ENCODE measurements at regions not wholly inside any gene's neighbourhood (a gene's known extent, or its start where the extent isn't known, plus 50 kb on each side); places are given as distances from the start of the nearest gene placed in this dataset.

DNA sequence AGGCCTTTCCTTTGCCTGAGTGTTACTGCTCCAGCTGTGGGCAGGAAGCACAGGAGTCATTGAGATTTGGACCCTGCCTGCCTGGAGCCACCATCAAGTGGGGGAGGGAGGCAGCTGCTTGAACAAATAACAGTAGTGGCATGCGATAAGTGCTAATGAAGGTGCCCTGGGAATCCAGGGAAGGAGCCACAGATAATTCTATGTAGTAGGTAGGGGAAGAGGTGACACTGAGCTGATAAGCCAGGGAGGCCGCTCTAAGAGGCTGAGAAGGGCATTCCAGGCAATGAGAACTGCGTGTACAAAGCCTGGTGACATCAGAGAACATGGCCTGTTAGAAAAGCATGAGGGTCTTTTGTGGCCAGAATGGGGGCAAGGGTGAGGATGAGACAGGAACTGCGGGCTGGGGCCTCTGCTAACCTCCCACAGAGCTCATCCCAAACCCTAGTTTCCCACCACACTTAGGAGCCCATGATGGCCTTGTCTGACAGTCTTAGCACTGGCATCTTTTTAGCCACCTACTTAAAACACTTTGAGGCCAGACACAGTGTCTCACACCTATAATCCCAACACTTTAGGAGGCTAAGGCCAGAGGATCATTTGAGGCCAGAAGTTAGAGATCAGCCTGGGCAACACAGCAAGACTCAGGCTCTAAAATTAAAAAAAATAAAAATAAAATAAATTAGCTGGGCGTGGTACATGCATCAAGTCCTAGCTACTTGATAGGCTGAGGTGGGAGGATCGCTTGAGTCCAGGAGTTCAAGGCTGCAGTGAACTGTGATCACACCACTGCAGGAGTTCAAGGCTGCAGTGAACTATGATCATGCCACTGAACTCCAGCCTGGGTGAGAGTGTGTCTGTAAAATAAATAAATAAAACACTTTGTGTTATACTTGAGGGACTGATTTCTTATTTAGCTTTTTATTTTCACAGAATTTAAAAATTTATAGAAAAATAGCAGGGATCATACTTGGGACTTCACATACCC is 58.9 kb downstream of the TET3 start:
- no peak overlapping the region for H3K4me3 ChIP-seq (ENCODE audit: low read length)
- DNase-seq (ENCODE audit: low read depth): no peak
- TF ChIP-seq, protein P1, sequence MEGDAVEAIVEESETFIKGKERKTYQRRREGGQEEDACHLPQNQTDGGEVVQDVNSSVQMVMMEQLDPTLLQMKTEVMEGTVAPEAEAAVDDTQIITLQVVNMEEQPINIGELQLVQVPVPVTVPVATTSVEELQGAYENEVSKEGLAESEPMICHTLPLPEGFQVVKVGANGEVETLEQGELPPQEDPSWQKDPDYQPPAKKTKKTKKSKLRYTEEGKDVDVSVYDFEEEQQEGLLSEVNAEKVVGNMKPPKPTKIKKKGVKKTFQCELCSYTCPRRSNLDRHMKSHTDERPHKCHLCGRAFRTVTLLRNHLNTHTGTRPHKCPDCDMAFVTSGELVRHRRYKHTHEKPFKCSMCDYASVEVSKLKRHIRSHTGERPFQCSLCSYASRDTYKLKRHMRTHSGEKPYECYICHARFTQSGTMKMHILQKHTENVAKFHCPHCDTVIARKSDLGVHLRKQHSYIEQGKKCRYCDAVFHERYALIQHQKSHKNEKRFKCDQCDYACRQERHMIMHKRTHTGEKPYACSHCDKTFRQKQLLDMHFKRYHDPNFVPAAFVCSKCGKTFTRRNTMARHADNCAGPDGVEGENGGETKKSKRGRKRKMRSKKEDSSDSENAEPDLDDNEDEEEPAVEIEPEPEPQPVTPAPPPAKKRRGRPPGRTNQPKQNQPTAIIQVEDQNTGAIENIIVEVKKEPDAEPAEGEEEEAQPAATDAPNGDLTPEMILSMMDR (conservative IDR thresholded peaks at IDR 0.05; ENCODE audit: low read depth, low read length): no peak

GRCh38 chr2:74044999-74045398 is 60.3 kb downstream of the TET3 start:
- no peak for DNase-seq (ENCODE audit: low read depth)
- H3K4me3 ChIP-seq (ENCODE audit: low read length): no peak overlapping the region
- TF ChIP-seq, protein P1 (conservative IDR thresholded peaks at IDR 0.05; ENCODE audit: low read depth, low read length): no peak

- TF ChIP-seq, protein P1 (conservative IDR thresholded peaks at IDR 0.05; ENCODE audit: low read depth, low read length): no peak
- no peak for DNase-seq (ENCODE audit: low read depth)
- H3K4me3 ChIP-seq (ENCODE audit: low read length): no peak overlapping the region
Observed at GRCh38 chr2:74045454-74045853, 60.7 kb downstream of the TET3 start.

GRCh38 chr2:74046441-74046840 is 61.7 kb downstream of the TET3 start:
- TF ChIP-seq, protein P1 (conservative IDR thresholded peaks at IDR 0.05; ENCODE audit: low read depth, low read length): no peak
- DNase-seq (ENCODE audit: low read depth): no peak
- H3K4me3 ChIP-seq (ENCODE audit: low read length): no peak overlapping the region

DNA sequence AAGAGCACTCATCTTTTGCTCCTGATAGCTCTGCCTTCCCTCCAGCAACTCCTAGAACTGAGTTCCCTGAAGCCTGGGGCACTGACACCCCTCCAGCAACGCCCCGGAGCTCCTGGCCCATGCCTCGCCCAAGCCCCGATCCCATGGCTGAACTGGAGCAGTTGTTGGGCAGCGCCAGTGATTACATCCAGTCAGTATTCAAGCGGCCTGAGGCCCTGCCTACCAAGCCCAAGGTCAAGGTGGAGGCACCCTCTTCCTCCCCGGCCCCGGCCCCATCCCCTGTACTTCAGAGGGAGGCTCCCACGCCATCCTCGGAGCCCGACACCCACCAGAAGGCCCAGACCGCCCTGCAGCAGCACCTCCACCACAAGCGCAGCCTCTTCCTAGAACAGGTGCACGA is 62.4 kb downstream of the TET3 start:
- TF ChIP-seq, protein P1 (conservative IDR thresholded peaks at IDR 0.05; ENCODE audit: low read depth, low read length): no peak
- no peak overlapping the region for H3K4me3 ChIP-seq (ENCODE audit: low read length)
- no peak for DNase-seq (ENCODE audit: low read depth)

GRCh38 chr2:74048147-74048546 is 63.4 kb downstream of the TET3 start:
- DNase-seq (ENCODE audit: low read depth): no peak
- no peak overlapping the region for H3K4me3 ChIP-seq (ENCODE audit: low read length)
- TF ChIP-seq, protein P1 (conservative IDR thresholded peaks at IDR 0.05; ENCODE audit: low read depth, low read length): no peak

All from retinal pigment epithelial cell (primary cell).